ENCODE measurements at regions not wholly inside any gene's neighbourhood (a gene's known extent, or its start where the extent isn't known, plus 50 kb on each side); places are given as distances from the start of the nearest gene placed in this dataset.
"Not testable (repeated sequence)": the region's sequence is repeated elsewhere in the genome, so short reads cannot be mapped to it uniquely, and the experiment has no call there.

GRCh38 chr11:79667380-79667779 is 226.6 kb upstream of the TENM4 start:
- no peak for DNase-seq

GRCh38 chr11:79663017-79663416 is 222.2 kb upstream of the TENM4 start:
- DNase-seq: peak; percentile 1 to 52

- DNase-seq: no peak
These were observed 220.5 kb upstream of the TENM4 start for GRCh38 chr11:79661373-79661772.

- DNase-seq: no peak
These were observed 208.1 kb upstream of the TENM4 start for GRCh38 chr11:79648766-79649520.

GRCh38 chr11:79637219-79637618 is 196.4 kb upstream of the TENM4 start:
- DNase-seq: no peak

GRCh38 chr11:79634905-79635304 is 194.1 kb upstream of the TENM4 start:
- no peak for DNase-seq

GRCh38 chr11:79627281-79627680 is 186.5 kb upstream of the TENM4 start:
- no peak for DNase-seq

- DNase-seq: no peak
These were observed 185.6 kb upstream of the TENM4 start for GRCh38 chr11:79626135-79627075.

GRCh38 chr11:79623375-79623774 is 182.5 kb upstream of the TENM4 start:
- DNase-seq: no peak

GRCh38 chr11:79617561-79617960 is 176.7 kb upstream of the TENM4 start:
- DNase-seq: no peak

GRCh38 chr11:79616392-79616851 is 175.6 kb upstream of the TENM4 start:
- no peak for DNase-seq

GRCh38 chr11:79615425-79615824 is 174.6 kb upstream of the TENM4 start:
- DNase-seq: no peak

- no peak for DNase-seq
These were observed 169.8 kb upstream of the TENM4 start for GRCh38 chr11:79610678-79611077.

GRCh38 chr11:79610139-79610538 is 169.3 kb upstream of the TENM4 start:
- no peak for DNase-seq

- no peak for DNase-seq
These were observed 168.7 kb upstream of the TENM4 start for GRCh38 chr11:79609511-79609910.

GRCh38 chr11:79606461-79606860 is 165.6 kb upstream of the TENM4 start:
- DNase-seq: not testable (repeated sequence)

GRCh38 chr11:79600711-79601110 is 159.9 kb upstream of the TENM4 start:
- no peak for DNase-seq

GRCh38 chr11:79594834-79595233 is 154.0 kb upstream of the TENM4 start:
- no peak for DNase-seq

GRCh38 chr11:79592824-79593223 is 152.0 kb upstream of the TENM4 start:
- no peak for DNase-seq

- no peak for DNase-seq
These were observed 151.6 kb upstream of the TENM4 start for GRCh38 chr11:79592406-79592805.

GRCh38 chr11:79582434-79582833 is 141.6 kb upstream of the TENM4 start:
- no peak for DNase-seq

GRCh38 chr11:79579063-79579462 is 138.2 kb upstream of the TENM4 start:
- no peak for DNase-seq

GRCh38 chr11:79578116-79578515 is 137.3 kb upstream of the TENM4 start:
- DNase-seq: no peak

- no peak for DNase-seq
These were observed 134.9 kb upstream of the TENM4 start for GRCh38 chr11:79575701-79576100.

All from NCI-H2081 (cell line).